Glomerular visceral epithelial cell (primary cell): ENCODE measurements at regions not wholly inside any gene's neighbourhood (a gene's known extent, or its start where the extent isn't known, plus 50 kb on each side); places are given as distances from the start of the nearest gene placed in this dataset.
"Not testable (repeated sequence)": the region's sequence is repeated elsewhere in the genome, so short reads cannot be mapped to it uniquely, and the experiment has no call there.

Source experiments
- DNase-seq: peaks from one replicate; pipeline ENCODE4 v3.0.0-alpha.2; 2016; ENCODE audit errors: extremely low spot score

DNA sequence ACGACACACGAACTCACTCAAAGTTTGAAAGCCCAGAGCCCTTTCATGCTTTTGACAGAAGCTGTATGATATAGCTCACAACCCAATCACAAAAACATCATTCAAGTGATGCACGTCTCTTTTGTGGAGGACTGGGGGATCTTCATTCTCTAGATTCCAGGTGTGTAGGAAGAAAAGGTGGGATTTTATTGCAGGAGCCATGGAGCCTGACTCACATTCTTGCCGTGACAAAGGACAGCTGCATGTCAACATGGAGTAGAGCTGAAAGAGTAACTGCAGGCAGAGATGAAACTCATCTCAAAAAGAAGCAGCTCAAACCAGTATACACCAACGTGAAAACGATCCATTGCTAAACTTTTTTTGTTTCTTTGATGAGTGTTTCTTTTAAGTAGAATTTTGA lies 50.9 kb upstream of the PDE1A start:
- DNase-seq: no peak

DNA sequence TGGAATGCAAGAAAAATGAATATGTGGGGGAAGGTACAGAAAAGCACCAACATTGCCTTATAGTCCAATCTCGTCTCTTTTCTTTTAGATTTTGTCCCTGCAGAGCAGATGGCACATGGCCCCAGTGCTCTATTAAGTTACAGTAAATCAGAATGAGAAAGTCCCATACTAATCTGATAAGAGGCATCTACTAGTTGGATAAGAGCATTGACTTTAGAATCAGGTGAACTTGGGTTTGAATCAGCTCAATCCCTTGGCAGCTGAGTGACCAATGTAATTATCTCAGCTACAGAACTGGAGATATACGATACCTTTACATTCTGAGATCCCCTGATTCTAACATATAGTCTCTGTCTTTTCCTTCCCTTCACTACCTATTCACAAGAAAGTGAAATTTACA lies 54.8 kb upstream of the PDE1A start:
- DNase-seq: no peak

DNA sequence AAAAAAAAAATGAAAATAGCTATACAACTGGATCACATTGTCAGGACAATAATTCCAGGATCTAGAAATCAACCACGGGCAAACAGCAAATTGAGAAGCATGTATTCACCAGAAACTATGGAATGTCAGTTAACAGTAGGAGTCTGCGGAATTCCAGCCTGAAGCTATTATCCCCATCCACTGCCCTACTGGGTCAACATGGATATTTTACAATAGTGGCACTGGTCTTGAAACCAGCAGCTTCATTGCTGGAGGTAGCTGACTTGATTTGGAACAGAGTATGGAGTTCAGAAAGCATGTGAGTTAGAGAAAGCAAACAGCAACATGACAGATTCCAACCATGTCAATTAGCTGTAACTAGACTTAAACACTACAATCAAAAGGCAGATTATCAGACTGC lies 55.7 kb upstream of the PDE1A start:
- no peak for DNase-seq

DNA sequence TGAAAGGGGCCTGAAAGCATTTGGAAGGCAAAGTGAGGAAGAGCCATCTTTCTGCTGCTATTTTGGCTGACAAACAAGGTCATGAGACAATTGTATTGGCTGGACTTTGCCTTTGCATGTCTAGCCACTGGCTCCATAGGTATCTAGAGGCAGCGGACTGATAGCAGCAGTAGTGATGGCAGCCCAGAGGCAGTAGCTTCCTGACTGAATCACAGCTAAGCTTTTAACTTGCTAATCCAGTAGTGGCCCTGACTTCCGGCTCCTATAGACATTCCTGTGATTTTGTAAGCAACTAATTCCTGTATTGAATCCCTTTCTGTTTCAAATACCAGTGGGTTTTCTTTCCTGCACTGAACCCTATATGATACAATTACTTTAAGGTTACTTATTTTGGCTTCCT lies 69.8 kb upstream of the PDE1A start:
- DNase-seq: no peak

DNA sequence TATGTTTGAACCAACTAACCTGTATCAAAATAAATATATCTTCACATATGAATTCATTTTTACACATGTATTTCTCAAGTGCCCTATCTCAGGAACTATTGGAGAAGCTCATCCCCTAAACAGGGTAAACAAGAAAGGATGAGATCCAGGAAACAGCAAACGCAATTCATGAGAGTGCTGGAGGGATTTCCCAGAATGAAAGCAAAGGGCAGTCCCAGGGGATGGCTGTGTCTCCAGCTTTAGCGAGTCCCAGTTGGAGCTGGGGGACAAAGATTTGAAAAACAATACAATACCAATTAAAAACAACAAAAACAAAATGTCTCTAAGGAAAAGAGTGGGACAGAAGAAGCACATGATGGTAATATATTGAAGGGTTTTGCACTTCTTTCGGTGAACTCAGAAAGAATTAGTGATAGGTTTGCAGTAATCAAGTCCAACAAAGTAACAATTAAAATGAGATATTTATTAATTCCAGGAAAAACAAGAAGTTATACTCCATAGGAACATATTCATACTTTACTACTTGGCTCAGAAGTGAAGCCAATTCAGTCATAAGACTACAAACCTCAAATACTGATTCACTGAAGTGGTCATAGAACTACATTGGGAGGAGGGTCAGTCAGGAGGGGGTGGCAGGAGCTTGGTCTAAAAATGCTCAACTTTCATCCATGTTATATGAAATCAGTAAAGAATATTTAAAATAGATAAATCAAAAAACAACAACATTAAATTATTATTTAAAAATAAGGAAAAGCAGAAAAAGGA lies 73.1 kb upstream of the PDE1A start:
- DNase-seq: no peak

DNA sequence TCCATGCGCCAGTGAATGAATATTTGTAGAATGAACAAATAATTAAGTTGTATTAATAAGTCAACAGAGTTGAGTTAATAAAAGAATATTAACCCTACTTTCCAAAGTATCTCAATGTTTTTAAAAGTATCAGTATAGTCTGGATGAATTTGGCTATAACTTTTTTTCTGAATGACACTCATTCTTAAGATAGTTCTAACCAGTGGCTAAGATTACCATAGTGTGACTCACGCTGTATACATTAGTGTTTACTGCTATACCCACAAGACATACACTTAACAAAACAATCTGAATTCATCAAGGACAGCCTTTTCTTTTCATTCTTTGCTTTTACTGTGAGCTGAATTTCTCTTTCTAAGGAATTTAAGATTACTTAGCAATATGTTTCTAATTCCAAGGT lies 77.0 kb upstream of the PDE1A start:
- DNase-seq: no peak

DNA sequence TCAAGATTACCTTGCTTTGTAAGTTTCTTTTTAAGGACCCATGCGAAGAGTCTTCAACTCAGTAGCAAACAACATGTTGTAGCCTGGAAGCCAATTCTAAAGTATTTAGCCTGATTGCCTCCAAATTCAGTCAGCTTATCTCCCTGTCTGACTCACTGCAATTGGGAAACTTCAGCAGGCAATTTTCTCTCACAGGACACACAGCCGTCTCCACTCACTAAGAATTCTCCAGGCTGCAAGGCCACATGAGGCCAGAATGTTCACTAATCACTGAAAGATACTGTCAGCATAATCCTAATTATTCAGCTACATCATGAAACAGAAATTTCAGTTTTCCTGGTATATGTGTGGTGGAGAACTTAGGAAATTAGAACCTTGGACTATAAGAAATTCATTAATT lies 78.1 kb upstream of the PDE1A start:
- DNase-seq: no peak

DNA sequence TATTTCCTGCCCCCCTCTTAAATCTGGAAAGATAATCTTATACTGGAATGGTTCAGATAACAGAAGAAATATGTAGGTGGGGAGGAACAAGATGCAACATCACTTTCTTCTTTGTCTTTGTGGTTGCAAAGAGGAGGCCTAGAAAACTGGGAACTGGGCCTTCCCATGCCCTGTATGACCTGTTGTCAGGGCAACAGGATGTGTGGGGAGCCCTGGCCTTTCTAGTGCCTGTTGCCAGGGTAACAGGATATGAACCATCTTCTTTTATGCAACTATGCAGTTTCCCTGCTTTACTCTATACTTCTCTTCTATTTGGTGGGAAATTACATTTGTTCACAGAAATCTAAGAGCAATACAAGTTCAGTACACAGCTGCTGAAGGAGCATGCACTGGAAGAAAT lies 79.8 kb upstream of the PDE1A start:
- peak; percentile 16 for DNase-seq

DNA sequence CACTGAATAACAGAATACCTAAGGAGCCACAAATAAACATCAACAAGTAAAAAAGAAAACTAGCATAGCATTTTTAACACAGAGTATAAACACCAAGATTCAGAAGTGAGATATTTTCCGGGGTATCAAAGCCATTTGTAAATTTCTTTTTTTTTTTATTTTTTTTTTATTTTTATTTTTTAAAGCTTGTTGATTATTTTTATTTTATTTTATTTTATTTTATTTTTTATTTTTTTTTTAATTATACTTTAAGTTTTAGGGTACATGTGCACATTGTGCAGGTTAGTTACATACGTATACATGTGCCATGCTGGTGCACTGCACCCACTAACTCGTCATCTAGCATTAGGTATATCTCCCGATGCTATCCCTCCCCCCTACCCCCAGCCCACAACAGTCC lies 81.7 kb upstream of the PDE1A start:
- DNase-seq: not testable (repeated sequence)

DNA sequence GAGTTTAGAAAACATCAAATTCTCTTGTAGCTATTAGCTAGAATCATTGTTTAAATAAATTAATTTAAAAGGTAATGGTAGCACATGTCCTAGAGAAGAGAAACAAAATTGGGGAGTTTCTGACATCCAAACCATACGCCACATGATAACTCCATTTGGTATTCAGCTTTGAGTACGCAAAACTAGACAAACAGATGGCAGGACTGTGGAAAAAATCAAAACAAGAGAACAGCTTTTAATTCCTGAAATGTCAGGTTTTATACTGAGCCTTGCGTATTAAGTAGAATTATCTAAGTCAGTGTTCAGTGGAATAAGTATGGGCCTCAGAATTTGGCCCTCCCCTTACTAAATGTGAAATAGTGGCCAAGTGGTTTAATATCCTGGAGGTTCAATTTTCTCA lies 82.4 kb upstream of the PDE1A start:
- no peak for DNase-seq

DNA sequence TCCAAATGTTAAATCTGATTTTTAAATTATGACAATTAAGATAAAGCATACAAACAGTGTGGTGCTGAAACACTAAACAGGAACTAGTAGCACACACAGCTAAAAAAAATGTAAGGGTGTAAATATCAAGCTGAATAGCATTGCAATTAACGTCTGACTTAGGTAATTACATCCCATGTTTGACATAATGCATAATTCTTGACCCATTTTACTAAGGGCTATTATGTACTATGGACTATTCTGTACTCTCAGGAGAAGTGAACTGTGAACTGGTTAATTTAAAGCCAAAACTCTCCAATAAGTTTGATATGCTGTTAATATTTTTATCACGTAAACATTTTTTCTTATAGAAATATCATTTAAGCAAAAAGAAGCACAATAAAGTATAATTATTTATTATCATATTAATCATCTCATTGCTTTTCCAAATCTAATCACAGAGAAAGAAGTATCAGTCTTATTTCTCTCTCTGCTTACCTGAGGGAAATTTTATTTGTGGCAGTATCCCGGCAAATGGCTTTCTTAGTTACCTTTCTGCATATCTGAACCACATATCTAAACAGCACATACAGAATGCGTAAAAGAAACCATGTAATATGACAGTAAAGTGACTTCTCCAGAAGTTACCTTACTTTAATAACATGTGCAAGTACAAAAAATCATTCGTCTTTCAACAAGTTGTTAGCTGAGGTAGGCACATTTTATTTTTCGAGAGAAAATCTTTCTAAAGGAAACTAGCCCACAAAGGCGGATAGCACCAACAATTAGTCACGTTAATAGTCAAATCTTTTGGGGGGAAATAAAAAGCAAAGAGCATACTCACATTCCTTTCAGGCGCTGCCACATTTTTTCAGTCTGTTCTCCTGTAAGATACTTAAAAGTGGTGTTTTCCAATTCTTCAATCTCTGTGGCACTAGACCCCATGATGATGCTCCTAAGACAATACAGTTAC lies 94.9 kb upstream of the PDE1A start:
- DNase-seq: no peak

DNA sequence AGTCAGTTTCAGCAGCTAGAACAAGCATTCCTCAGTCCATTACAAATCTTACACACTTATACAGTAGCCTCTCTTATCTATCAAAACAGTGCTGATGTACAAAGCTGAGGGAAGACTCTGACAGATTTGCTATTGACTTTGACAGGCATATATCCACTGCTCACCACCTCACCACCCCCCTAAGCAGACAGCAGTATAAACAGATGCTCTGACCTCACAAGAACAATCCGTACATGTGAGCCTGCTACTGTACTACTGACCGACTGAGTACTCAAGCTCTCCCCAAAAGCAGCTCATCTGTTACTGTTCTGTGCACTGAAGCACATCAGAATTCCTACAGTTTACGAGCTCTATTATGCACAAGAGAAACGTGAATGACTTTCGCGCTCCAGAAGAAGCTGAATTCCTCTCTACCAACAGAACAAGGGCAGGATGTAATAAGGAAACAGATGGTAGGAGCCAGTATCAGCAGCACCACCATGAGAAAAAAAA lies 95.6 kb upstream of the PDE1A start:
- DNase-seq: peak; percentile 63

DNA sequence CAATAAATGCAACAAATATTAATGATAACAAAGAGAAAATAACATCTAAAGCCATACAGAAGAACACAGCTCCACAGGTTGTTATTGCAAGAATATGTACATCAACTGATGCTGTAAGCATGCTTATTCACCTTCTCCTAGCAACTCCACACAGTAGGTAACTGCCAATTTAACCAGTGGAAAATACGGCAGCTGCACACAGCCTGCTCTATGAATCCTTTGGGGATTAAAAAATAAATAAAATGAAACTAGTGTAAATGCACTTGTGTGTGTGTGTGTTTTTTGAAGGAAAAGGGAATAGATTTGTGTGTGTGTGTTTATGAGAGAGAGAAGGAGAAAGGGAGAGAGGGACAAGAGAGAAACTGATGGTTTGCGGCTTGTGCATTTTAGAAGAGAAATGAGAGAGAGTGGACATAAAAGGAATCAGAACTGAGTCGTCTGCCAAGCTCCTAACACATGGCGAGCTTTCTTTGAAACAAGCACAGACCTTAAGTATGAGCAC lies 96.2 kb upstream of the PDE1A start:
- no peak for DNase-seq

DNA sequence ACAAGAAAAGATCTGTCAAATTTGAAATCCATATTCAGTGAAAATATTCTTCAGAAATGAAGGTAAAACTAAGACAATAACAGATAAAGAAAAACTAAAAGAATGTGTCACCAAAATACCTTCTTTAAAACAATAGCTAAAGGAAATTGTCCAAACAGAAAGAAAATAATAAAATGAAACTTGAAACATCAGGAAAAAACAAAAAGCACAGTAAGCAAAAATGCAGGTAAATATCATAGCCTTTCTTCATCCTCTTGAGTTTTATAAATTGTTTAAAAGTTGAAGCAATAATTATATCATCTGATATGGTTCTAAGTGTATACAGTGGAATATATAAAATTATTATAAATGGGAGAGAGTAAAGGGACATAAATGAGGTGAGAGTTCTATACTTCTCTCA lies 103.8 kb upstream of the PDE1A start:
- no peak for DNase-seq

DNA sequence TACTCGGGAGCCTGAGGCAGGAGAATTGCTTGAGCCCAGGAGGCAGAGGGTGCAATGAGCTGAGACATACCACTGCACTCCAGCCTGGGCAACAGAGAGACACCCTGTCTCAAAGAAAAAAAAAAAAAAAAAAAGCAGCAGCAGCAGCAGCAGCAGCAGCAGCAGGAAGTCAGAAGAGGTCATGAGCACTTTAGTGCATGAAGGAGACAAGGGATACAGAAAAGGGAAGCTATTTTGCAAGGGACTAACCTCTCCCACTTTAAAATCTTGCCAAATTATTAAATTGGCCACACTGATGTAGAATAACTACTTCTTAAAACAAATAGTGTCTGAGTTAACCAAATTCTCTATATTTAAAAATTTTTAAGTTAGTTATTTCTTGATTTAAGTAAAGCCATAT lies 113.4 kb upstream of the PDE1A start:
- DNase-seq: no peak

DNA sequence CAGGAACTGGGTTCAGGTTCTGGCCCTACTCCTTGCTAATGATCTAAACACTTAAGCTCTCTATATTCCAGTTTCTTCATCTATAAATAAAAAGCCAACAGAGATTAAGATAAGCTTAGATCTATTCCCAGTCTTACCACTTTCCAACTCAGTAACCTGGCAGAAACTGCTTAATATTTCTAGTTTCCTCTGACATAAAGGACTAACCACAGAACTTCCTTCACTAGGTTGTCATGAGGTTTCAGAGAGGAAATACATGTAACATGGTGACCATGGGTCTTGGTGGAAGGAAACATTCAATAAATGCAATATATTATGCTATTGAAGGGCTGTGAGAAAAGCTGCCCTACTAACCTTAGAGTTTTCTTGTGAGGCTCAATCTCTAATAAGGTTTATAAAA lies 114.4 kb upstream of the PDE1A start:
- DNase-seq: no peak

DNA sequence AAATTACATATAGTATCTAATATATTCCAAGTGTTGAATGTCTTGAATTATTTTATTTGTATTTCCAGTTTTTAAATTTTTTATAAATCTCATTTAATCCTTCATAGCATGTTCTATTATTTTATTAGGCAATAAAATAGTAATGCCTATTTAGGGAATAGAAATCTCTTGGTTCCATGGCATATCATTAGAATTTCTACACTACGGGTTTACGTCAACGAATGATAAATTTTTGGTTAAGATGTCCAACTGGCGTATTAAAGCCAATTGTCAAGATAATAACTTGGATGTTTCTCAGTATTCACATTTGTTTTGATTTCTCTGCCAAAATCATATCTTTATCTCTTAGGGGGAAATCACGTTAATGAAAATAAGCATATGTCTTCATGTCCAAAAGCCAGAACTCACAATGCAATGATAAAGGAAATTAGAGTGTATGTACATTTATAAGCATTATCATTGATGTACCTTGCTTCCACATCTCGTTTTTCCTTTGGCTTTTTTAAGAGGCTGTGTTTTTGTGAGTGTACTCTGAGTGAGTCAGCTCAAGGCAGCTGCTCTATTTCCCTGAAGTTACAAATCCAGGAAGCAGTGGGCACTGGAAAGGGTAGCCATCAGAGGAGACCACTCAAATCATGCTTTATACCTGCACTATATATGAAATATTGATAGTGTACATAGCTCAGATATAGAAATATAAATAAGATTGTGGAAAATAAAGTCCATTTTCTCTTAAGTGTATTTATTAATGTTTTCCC lies 115.8 kb upstream of the PDE1A start:
- DNase-seq: no peak

DNA sequence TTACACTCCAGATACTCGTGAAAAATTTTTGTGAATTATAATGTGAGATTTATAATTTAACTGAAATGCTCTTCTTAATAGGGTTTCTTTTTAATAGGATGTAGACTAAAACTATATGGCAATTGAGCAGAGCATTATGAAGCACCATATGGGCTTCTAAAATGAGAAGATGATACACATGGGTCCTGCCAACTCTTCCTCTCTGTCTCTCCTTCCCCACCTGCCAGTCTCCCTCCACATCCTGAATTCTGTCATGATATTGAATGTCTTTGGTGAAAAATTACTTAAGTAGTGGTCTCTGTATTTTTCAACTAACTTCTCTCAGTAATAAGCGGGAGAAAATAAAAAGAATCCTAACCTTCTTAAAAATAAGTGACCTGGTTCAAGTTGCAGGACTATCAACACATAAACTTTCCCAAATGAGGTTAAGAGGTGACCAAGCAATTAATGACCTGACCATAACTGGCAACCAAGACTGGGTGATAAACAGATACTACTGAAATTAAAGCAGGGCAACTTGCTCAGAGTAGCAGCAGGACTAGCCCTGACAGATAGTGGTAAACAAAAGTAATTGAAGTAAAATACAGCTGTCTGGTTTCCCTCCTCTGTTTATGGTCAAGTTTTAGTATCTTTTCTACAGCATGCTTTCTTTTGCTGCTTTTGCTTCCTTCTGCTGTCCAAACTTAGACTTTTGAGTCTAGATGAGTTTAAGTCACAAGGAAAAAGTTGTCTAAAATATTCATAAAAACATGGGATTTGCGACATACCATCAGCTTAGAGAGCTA lies 117.1 kb upstream of the PDE1A start:
- DNase-seq: no peak

DNA sequence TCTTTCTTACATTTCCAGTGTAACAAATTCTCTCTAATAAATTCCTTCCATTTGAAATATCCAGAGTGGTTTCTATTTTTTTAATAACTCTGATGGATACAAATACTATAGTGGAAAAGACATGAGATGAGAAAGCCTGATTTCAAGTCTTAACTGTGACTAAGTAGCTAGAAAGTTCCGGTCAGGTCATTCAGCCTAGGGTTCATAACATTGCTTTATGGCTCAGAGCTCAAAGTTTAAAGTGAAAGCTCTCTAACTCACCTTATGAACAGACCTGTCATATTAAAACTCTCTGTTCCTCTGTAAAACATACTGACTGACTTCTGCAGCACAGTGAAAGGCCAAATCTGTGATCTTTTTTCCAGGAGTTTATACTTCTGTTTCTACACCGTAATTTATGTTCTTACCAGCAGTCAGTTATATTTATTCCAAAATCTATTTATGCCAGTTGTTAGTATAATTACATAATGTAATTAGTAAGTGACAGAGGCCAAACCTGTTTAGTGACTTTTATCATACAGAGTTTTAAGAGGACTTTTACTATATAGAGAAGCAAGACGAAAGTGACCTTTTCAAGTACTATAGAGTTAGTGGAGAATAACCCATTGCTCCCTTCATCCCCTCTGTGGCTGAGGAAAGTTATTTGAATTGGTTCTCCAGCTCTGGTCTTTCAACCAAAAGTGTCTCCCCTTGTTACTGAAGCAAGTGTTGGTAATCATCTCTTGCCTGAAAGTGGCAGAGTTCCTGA lies 118.8 kb upstream of the PDE1A start:
- no peak for DNase-seq
